GM21526 (cell line): ENCODE measurements at regions not wholly inside any gene's neighbourhood (a gene's known extent, or its start where the extent isn't known, plus 50 kb on each side); places are given as distances from the start of the nearest gene placed in this dataset.

Source experiments
- ATAC-seq: cut with Tn5 transposase; IDR thresholded peaks from one replicate; pipeline ENCODE4 v1.9.1; 2021; ENCODE audit warnings: moderate library complexity; ENCODE audit not compliant: unreplicated experiment, low FRiP score

DNA sequence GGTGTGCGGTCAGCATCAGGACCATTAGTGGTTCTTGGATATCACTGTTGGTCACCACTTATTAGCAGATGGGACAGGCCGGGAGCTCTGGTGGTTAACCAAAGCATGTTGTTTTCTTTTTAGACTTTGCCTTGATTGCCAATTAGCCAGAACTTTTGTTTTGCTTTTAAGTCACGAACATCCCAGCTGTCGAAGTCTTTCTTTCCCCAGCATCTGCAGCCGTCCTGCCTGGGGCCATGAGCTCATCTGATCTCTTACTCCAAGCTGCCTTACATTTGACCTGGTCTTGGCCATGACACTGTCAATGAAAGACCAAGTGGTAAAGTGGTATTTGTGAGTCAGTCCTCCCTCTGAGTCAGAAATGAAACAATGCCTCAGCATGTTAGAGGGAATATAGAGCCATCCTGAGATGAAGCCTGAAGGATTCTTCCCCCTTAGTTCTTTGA is 53.9 kb upstream of the CREB5 start:
- ATAC-seq: no peak

DNA sequence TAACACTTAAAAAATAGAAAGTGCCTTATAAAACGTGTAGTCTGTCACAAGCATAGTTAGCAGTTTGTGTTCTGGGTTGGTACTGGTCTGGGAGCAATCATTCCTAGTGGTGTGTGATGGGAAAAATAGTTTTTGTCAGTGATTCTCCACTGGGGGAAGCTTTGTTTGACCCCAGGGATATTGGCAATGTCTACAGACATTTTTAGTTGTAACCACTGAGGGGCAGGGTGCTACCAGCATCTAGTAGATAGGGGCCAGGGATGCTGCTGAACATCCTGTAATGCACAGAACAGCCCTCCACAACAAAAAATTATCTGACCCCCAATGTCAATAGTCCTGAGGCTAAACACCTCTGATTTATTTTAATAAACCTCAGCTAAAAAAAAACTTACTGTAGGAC is 51.6 kb upstream of the CREB5 start:
- no peak for ATAC-seq

DNA sequence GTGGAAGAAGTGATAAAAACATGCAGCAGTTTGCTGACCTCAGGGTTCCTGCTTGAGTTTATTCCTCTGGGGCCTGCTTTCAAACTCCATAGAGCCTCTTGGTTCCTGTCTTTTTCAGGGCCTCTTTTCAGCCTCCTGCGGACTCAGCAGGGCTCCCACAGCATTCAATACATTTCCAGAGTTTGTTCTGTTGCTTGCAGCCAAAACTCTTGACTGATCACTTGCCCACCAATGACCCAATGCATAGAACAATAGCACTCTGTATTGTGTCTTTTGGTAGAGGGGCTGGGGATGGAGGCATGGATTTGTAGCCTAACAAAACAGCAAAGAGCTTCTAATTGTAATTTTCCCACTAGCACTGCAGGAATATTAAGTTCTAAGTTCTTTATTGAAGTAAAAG is 50.8 kb upstream of the CREB5 start:
- ATAC-seq: no peak

DNA sequence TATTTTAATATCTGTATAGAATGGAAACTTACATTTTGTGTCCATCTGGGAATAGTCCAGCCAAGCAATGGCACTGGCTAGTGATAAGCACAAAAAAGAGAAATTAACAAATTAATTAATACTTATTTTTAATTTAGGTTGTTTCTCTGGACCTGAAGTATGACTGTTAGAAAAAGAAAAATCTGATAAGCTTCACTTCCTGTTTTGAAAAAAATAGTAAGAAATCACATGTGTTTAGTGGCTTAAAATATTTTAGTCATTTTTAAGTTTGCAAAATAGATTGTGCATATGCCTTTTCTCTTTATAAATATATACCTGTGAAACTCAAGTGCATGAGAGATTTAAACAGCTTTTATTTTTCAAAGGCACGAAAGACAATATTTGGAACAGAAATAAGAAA is 50.1 kb upstream of the CREB5 start:
- no peak for ATAC-seq
